HepG2 (cell line): ENCODE measurements at regions not wholly inside any gene's neighbourhood (a gene's known extent, or its start where the extent isn't known, plus 50 kb on each side); places are given as distances from the start of the nearest gene placed in this dataset.

Source experiments
- ATAC-seq: fragments of 200-7000 bp; cut with Tn5 transposase; 3 replicates; pipeline ENCODE4 v1.9.1; 2020; ENCODE audit warnings: mild to moderate bottlenecking, moderate library complexity
- BruUV-seq: library from RNA; stranded (reverse); fragments of 400-500 nt; replicated peaks from 2 replicates; lab custom pipeline; 2021; lab: Mats Ljungman, UMichigan
- CTCF ChIA-PET: fragments of 300-600 bp; formaldehyde crosslinking; extraction: SDS; loops from one replicate; lab custom pipeline; 2021; ENCODE audit warnings: low total read pairs, inconsistent platforms, low intra/inter-chr PET ratio; lab: Yijun Ruan, JAX
- POLR2A ChIA-PET: fragments of 350-600 bp; sonication (Branson Sonifier 250); formaldehyde crosslinking; loops from one replicate; lab custom pipeline; 2020; ENCODE audit warnings: antibody characterized with exemption, inconsistent platforms; lab: Yijun Ruan, JAX
- DNase-seq: peaks from one replicate; pipeline ENCODE4 v3.0.0-alpha.2; 2015; ENCODE audit warnings: low spot score
- FAIRE-seq: peaks from 3 replicates; lab custom pipeline; 2011; peaks lifted over from hg19 to GRCh38; lab: Jason Lieb, UNC
- H2AFZ ChIP-seq: one replicate; pipeline ENCODE4 v1.6.1; 2011; ENCODE audit warnings: low read length, inconsistent platforms
- H3K27ac ChIP-seq: fragments of 300-600 bp; 3 replicates; pipeline ENCODE4 v1.8.0; 2011; ENCODE audit warnings: mixed run types, mild to moderate bottlenecking, mixed read lengths, low read length, inconsistent platforms; ENCODE audit not compliant: insufficient read depth; ENCODE audit errors: extremely low read length
- H3K27me3 ChIP-seq, 2 experiments: fragments of 200-600 bp in 1 of 2; 2 replicates in 1 of 2; 3 replicates in 1 of 2; pipeline versions ENCODE4 v1.6.0 to v1.8.0; 2011; ENCODE audit warnings: low read length in 2 of 2, mild to moderate bottlenecking in 2 of 2, moderate library complexity in 2 of 2, inconsistent platforms in 1 of 2; ENCODE audit not compliant: insufficient read depth in 2 of 2, control insufficient read depth in 1 of 2
- H3K36me3 ChIP-seq, 2 experiments: fragments of 200-600 bp in 1 of 2; replicated peaks in 1 of 2; 2 replicates in 1 of 2; 3 replicates in 1 of 2; pipeline versions ENCODE4 v1.5.1 to v1.8.0; 2011; ENCODE audit warnings: low read length in 2 of 2, inconsistent platforms in 1 of 2; ENCODE audit not compliant: insufficient read depth in 2 of 2, control insufficient read depth in 1 of 2
- H3K4me1 ChIP-seq: 2 replicates; pipeline ENCODE4 v1.5.1; 2012; ENCODE audit warnings: low read length, inconsistent platforms; ENCODE audit not compliant: insufficient read depth
- H3K4me2 ChIP-seq: 2 replicates; pipeline ENCODE4 v1.6.0; 2011; ENCODE audit warnings: low read depth, low read length, inconsistent platforms
- H3K4me3 ChIP-seq, 3 experiments: fragments of 200-600 bp in 1 of 3; sonication (generic), shearing (Covaris generic) in 1 of 3; replicated peaks in 1 of 3; 2 replicates each; pipeline ENCODE4 v1.5.1; 2011 to 2016; ENCODE audit warnings: low read length in 3 of 3, inconsistent platforms in 2 of 3, low read depth in 2 of 3, mild to moderate bottlenecking in 2 of 3, control low read depth in 1 of 3, mixed read lengths in 1 of 3; ENCODE audit not compliant: insufficient read depth in 1 of 3
- H3K79me2 ChIP-seq: one replicate; pipeline ENCODE4 v1.6.1; 2011; ENCODE audit warnings: low read length, inconsistent platforms; ENCODE audit not compliant: insufficient read depth
- H3K9ac ChIP-seq: 2 replicates; pipeline ENCODE4 v1.6.0; 2011; ENCODE audit warnings: mild to moderate bottlenecking, low read depth, low read length, inconsistent platforms; ENCODE audit not compliant: insufficient read depth
- H3K9me3 ChIP-seq: 2 replicates; pipeline ENCODE4 v1.5.1; 2012; ENCODE audit warnings: mild to moderate bottlenecking, low read length
- H4K20me1 ChIP-seq: 2 replicates; pipeline ENCODE4 v1.6.0; 2011; ENCODE audit warnings: inconsistent platforms, mild to moderate bottlenecking, low read length, moderate library complexity; ENCODE audit not compliant: insufficient read depth
- CCDC6 ChIP-seq: sonication (generic); formaldehyde crosslinking; IDR thresholded peaks from 2 replicates; pipeline ENCODE4 v1.8.1; 2022; ENCODE audit warnings: mild to moderate bottlenecking, missing genetic modification reagents, moderate library complexity
- JUND ChIP-seq: sonication (generic); formaldehyde crosslinking; IDR thresholded peaks from 2 replicates; pipeline ENCODE4 v1.8.0; 2022; ENCODE audit warnings: mild to moderate bottlenecking, missing genetic modification reagents
- KDM5A ChIP-seq: fragments of 200-600 bp; sonication (generic); IDR thresholded peaks from 2 replicates; pipeline ENCODE4 v1.7.0; 2018; ENCODE audit warnings: antibody characterized with exemption, mild to moderate bottlenecking, low read length, borderline replicate concordance
- KDM6A ChIP-seq: IDR thresholded peaks from 2 replicates; pipeline ENCODE4 v1.6.1; 2016; ENCODE audit warnings: low read depth
- POLR2G ChIP-seq: fragments of 200-400 bp; formaldehyde crosslinking; IDR thresholded peaks from 2 replicates; pipeline ENCODE4 v1.6.1; 2018; ENCODE audit warnings: mild to moderate bottlenecking, low read depth, low read length, moderate library complexity
- PTBP1 ChIP-seq: fragments of 200-400 bp; formaldehyde crosslinking; IDR thresholded peaks from 2 replicates; pipeline ENCODE4 v1.6.1; 2018; ENCODE audit warnings: low read length, low read depth; ENCODE audit not compliant: poor library complexity, severe bottlenecking
- STAT6 ChIP-seq: sonication (generic); formaldehyde crosslinking; IDR thresholded peaks from 2 replicates; pipeline ENCODE4 v1.4.0; 2020; ENCODE audit warnings: missing genetic modification reagents, mild to moderate bottlenecking, borderline replicate concordance
- SUZ12 ChIP-seq: fragments of 150-350 bp; IDR thresholded peaks from 2 replicates; pipeline ENCODE4 v1.6.1; 2014; ENCODE audit warnings: low read depth, low read length
- ZNF503 ChIP-seq: sonication (generic); formaldehyde crosslinking; IDR thresholded peaks from 2 replicates; pipeline ENCODE4 v1.4.0; 2020; ENCODE audit warnings: missing genetic modification reagents
- ZNF740 ChIP-seq: sonication (generic); formaldehyde crosslinking; IDR thresholded peaks from 2 replicates; pipeline ENCODE4 v1.4.0; 2020; ENCODE audit warnings: missing genetic modification reagents
- WGBS: methylation state at CpG from one replicate; pipeline ENCODE4 v1.1.6; 2017; ENCODE audit warnings: low lambda C conversion rate; 5-methylcytosine and 5-hydroxymethylcytosine counted together
- in situ Hi-C: cut with HindIII; loops from 2 replicates; pipeline ENCODE4 v1.10.0; 2017; ENCODE audit warnings: low pct_unique_long_range_greater_than_20kb; ENCODE audit not compliant: extremely low pct_ligation_motif_present
- intact Hi-C: fragments of 100-400 bp; cut with micrococcal nuclease; formaldehyde crosslinking; loops from one replicate; pipeline ENCODE4 v1.10.0; 2022; ENCODE audit not compliant: unreplicated experiment

GRCh38 chr11:128297091-128297651, 290.2 kb downstream of the ETS1 start:
- 22% methylated on average over 4 of the region's 4 CpGs for WGBS
- in situ Hi-C loops, result no loop called here

GRCh38 chr11:128294671-128295050, 292.7 kb downstream of the ETS1 start:
- no peak for ATAC-seq
- WGBS, result 4% methylated on average over 1 of the region's 1 CpG
- Histone ChIP-seq H3K36me3 (no peaks in the 10 kb centered on the region), H3K4me1 (peaks cover 12% of the 10 kb centered on the region), H3K9ac (no peak overlapping the region), H3K4me2 (no peak overlapping the region), H3K4me3 (no peak overlapping the region), H2AFZ (no peak overlapping the region), H3K9me3 (no peaks in the 10 kb centered on the region), H4K20me1 (no peaks in the 10 kb centered on the region), H3K79me2 (no peaks in the 10 kb centered on the region), H3K27me3 (peaks cover 0 to 8% of the 10 kb centered on the region in 2 experiments; a peak in 2 of 5 replicates), H3K27ac (no peak overlapping the region)
- FAIRE-seq, result no peak
- ChIA-PET POLR2A (no interaction called here), CTCF (no interaction called here)
- no TSS peak for BruUV-seq
- intact Hi-C loops (loop anchor here (5.0 kb wide), 1 partner anchor 153 kb away; no protein-coding TSS in a partner anchor), in situ Hi-C loops (no loop called here)
- no peak for DNase-seq
- TF ChIP-seq CCDC6 (CRISPR knock-in tag), result no peak
- TF ChIP-seq ZNF740 (CRISPR knock-in tag), result no peak
- no peak for TF ChIP-seq POLR2G
- TF ChIP-seq KDM5A, result no peak
- no peak for TF ChIP-seq SUZ12
- TF ChIP-seq KDM6A, result no peak
- no peak for TF ChIP-seq STAT6
- no peak for TF ChIP-seq PTBP1

More at GRCh38 chr11:128297091-128297651, 290.2 kb downstream of the ETS1 start:
- Histone ChIP-seq H3K4me1 (peaks cover 2% of the 10 kb centered on the region; the same call in 1 of the 2 replicates), H3K9ac (no peak overlapping the region), H3K36me3 (no peaks in the 10 kb centered on the region), H3K79me2 (no peaks in the 10 kb centered on the region), H3K27me3 (peaks cover 0 to 3% of the 10 kb centered on the region in 2 experiments; a peak in 2 of 5 replicates), H3K4me2 (no peak overlapping the region), H3K4me3 (no peak overlapping the region), H3K27ac (no peak overlapping the region), H4K20me1 (no peaks in the 10 kb centered on the region), H2AFZ (no peak overlapping the region), H3K9me3 (no peaks in the 10 kb centered on the region)
- FAIRE-seq, result no peak
- no peak for ATAC-seq
- no TSS peak for BruUV-seq
- ChIA-PET CTCF (no interaction called here), POLR2A (no interaction called here)
- no peak for DNase-seq
- intact Hi-C loops, result no loop called here
- TF ChIP-seq ZNF503 (CRISPR knock-in tag) (no peak), JUND (no peak)
